Lower leg skin (tissue), 3 donors: ENCODE measurements at regions not wholly inside any gene's neighbourhood (a gene's known extent, or its start where the extent isn't known, plus 50 kb on each side); places are given as distances from the start of the nearest gene placed in this dataset.

Source experiments
- POLR2A ChIP-seq, 2 donors: fragments of 450-650 bp; IDR thresholded peaks; one replicate each; pipeline ENCODE4 v1.6.1; 2016 to 2017; ENCODE audit warnings: antibody characterized with exemption in 2 of 2, mild to moderate bottlenecking in 1 of 2, moderate library complexity in 1 of 2
- TF ChIP-seq, protein P1 (sequence below), 3 donors: fragments of 450-650 bp; IDR thresholded peaks; one replicate each; pipeline ENCODE4 v1.5.1; 2016; ENCODE audit warnings: antibody characterized with exemption in 3 of 3, mild to moderate bottlenecking in 3 of 3, moderate library complexity in 2 of 3

DNA sequence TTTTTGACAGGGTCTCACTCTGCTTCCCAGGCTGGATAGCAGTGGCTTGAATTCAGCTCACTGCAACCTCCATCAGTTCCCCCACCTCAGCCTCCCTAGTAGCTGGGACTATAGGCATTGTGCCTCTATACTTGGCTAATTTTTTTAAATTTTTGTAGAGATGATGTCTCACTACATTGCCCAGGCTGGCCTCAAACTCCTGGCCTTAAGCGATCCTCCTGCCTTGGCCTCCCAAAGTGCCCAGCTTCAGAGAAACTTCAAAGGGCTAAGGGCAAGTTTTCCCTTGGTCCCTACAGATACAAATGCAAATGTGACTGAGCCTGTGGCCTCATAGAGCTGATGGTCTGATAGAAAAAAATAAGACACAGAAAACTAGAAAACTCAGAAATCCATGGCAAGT is 52.9 kb upstream of the PRRC2C start:
- TF ChIP-seq, protein P1, sequence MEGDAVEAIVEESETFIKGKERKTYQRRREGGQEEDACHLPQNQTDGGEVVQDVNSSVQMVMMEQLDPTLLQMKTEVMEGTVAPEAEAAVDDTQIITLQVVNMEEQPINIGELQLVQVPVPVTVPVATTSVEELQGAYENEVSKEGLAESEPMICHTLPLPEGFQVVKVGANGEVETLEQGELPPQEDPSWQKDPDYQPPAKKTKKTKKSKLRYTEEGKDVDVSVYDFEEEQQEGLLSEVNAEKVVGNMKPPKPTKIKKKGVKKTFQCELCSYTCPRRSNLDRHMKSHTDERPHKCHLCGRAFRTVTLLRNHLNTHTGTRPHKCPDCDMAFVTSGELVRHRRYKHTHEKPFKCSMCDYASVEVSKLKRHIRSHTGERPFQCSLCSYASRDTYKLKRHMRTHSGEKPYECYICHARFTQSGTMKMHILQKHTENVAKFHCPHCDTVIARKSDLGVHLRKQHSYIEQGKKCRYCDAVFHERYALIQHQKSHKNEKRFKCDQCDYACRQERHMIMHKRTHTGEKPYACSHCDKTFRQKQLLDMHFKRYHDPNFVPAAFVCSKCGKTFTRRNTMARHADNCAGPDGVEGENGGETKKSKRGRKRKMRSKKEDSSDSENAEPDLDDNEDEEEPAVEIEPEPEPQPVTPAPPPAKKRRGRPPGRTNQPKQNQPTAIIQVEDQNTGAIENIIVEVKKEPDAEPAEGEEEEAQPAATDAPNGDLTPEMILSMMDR (IDR thresholded peaks at IDR 0.05) = no peak
- TF ChIP-seq POLR2A (IDR thresholded peaks at IDR 0.05) = no peak
